ENCODE measurements at regions not wholly inside any gene's neighbourhood (a gene's known extent, or its start where the extent isn't known, plus 50 kb on each side); places are given as distances from the start of the nearest gene placed in this dataset.

- no peak for TF ChIP-seq CTCF (IDR thresholded peaks at IDR 0.05)
- no peak for TF ChIP-seq POLR2A (IDR thresholded peaks at IDR 0.05)
Measured at GRCh38 chr7:69032848-69033247, 565.4 kb upstream of the AUTS2 start.
